ENCODE measurements at regions not wholly inside any gene's neighbourhood (a gene's known extent, or its start where the extent isn't known, plus 50 kb on each side); places are given as distances from the start of the nearest gene placed in this dataset.

DNA sequence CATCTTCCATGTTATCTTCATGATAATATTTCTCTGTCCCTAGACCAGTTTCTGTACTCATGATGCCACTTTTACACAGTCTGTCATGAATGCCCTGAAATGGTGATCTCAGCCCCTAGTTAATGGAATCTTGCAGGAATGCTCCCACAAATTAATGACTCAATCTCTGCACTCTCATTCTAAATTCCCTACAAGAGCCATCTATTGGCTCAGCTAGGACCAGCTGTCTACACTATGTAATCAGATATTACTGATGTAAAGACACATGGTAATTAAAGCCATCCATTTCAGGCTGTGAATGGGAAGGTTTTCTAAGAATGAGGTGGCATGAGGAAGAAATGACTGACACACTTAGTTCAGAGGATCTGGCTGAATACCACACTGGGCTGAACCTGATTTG lies 199.1 kb upstream of the KCND3 start:
- no peak for DNase-seq (ENCODE audit: insufficient read length, low spot score)
- FAIRE-seq = no peak

DNA sequence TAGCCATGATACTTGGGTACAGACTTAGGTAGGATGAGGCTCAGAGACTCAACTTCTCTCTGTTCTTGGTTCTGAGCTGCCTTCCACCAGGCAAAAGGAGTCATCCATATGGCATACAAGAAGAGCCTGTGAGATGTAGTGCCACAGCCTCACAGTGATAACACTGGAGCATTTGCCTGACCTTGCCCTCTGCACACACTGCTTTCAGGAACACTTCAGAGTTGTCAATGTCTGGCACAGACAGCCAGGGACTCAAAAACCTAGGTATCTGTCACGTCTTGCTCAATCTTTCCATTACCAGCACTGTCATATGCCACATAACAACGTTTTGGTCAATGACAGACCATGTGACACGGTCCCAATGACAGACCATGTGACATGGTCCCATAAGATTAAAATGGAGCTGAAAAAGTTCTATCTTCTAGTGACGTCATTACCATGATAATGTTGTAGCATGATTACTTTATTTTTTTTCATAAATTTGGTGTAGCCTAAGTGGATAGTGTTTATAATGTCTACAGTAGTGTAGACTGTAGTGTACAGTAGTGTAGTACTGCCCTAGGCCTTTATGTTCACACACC lies 199.9 kb upstream of the CTTNBP2NL start:
- no peak for FAIRE-seq
- no peak for DNase-seq (ENCODE audit: insufficient read length, low spot score)

DNA sequence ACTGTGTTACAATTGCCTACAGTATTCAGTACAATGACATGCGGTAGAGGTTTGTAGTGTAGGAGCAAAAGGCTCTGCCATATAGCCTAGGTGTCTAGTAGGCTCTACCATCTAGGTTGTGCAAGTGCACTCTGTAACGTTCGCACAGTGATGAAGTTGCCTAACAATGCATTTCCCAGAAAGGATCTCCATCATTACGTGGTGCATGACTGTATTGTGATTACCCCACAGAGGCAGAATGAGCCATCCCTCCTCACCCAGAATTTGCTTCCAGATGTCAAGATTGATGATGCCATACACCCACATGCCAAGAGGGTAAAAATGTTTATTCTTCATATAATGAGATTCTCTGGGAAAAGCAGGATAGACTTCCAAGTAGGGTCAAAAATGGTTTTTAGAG lies 199.3 kb upstream of the CTTNBP2NL start:
- FAIRE-seq (no peak), DNase-seq (ENCODE audit: insufficient read length, low spot score) (no peak)

DNA sequence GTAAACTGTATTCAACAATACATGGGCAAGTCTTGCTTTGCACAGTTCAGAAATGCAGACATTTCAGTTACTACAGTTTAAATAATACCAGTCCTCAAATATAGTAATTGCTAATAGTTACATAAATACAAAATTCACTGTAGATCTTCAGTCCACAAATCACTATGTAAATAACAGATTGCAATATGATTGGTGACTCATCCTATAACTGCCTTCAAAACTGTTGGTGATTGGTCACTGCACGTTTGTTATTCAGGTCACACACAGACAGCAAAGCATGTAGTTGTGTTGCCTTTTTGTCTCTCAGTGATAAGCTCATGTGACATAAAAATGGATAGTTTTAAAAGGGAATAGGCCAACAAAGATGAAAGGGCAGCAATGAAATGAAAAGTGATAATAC lies 186.5 kb upstream of the CTTNBP2NL start:
- DNase-seq (ENCODE audit: insufficient read length, low spot score) (no peak), FAIRE-seq (no peak)

DNA sequence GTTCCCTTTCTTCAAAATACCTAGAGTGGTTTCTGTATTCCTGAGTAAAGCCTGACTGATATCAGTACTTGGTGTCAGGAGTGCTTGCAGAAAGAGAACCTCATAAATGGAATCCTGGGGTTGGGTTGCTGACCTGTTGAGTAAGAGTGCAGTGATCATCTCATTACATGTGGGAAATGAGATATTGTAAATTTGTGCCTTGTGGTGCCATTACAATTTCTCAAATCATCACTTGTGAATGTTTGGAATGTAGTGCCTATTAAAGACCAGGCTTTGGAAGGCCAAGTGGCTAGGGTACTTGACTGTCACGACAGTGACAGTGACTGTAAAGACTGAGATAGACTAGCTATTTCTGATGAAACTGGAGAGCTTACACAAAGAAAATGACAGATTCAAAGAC lies 176.7 kb upstream of the CTTNBP2NL start:
- no peak for FAIRE-seq
- no peak for DNase-seq (ENCODE audit: insufficient read length, low spot score)

DNA sequence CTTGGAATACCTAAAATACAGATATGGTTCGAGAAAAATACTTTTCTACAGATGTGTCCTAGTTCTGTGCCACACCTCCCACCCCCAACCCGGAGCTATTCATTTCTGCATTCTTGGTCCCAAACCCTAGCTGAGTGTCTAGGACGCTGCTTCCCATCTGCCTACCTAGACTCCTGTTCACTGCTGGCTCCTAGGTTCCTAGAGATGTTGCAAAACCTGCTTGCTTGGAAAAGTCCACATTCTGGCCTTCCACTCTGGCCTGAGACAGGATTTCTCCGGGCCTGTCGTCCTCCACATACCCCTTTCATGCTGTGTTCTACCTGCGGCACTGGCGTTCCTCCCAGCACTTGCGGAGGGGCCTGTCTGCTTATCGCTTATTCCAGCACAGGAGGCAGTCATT lies 165.8 kb upstream of the CTTNBP2NL start:
- FAIRE-seq (no peak), DNase-seq (ENCODE audit: insufficient read length, low spot score) (no peak)

DNA sequence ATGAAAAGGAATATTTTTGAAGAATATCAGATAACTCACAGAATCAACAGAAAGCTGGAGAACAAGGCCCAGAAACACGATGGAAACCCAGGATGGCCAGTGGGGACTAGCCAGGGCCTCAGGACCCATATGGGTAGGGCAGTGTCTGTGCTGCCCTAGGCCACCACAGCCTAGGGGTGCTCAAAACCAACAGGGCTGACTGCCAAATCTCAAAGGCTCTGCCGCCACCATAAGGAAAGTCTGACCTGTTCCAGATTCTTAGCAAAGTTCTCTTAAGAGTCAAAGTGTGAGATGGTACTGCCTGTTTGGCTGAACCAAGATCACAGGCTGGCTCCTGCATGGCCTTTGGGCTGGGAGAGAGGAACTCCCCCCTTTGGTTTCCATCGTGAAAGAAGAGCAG lies 164.7 kb upstream of the CTTNBP2NL start:
- DNase-seq (ENCODE audit: insufficient read length, low spot score) (no peak), FAIRE-seq (no peak)

DNA sequence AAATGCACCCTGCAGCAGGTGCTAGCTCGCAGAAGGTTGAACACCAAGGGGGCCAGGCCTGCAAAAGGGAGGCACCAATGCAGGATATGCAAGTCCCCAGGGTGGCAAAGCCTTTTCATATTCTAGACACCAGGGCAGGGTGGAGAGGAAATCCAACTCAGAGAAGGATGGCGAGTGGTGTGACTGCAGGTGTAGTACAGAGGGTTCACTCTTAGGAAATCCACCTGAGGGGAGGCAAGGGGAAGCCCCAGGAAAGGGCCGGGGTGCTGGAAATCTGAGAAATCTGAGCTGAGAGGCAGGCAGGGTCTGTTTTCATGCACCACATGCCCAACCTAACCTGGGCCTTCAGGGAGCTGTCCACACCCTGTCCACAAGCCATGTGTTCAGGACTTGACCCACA lies 163.2 kb upstream of the CTTNBP2NL start:
- FAIRE-seq = no peak
- no peak for DNase-seq (ENCODE audit: insufficient read length, low spot score)

DNA sequence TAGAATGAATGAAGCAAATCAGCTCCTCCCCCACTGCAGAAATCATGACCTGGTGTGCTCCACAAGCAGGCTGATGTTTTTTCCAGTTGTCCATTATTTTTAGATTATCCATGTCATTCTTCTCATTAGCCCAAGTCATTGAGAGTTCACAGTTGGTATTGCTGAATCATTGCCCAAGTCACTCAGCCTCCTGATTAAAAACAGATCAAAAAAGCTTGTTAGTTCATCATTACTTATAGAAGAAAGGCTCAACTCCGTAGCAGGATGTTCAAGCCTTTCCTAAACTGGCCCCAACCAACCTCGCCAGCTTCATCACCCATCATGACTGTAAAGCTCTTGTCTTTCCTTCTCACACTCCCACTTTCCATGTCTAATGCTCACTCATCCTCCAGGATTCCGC lies 161.3 kb upstream of the CTTNBP2NL start:
- no peak for DNase-seq (ENCODE audit: insufficient read length, low spot score)
- no peak for FAIRE-seq

DNA sequence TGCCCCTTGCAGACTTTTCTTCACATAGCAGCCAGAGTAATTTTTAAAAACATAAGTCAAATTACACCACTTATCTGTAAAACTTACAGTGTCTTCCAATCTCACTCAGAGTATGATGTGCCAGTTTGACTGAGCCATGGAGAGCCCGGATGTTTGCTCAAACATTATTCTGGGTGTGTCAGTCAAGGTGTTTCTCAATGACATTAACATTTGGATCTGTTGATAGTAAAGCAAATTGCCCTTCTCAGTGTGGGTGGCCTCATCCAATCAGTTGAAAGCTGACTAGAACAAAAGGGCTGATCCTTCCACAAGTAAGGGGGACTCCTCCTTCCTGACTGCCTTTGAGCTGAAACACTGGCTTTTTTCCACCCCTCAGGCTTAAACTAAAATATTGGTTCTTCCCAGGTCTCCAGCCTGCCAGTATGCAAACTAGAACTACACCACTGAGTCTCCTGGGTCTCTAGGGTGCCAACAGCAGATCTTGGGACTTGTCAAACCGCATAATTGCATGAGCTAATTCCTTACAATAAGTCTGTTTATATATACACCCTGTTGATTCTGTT lies 157.9 kb upstream of the CTTNBP2NL start:
- FAIRE-seq (no peak), DNase-seq (ENCODE audit: insufficient read length, low spot score) (no peak)

DNA sequence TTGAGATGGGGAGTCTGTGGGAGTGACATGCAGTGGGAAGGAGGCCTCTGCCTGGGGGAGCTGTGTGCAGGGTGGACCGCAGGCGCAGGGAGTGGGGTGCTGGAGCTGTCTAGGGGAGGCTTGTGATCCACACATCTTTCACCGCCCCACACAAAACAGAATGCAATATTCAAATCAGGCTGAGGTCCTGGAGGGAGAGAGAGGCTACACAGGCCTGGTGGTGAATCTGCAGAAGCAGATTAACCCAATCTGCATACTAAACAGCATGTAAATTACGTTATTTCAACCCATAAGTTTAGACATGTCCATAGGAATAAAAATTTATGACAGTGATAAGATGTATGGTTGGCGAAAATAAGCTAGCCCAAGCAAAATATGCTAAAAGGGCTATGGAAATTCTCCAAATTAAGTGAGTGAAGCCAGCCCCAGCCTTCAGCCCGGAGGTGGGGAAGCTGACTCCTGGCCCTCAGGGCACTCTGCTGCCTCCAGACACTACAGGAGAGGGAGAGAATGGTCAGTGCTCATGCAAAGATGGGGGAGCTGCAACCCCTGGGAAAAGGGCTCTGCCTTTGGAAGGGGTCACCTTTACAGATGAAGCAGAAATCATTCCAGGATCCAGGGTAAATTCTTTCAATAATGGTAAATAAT lies 156.2 kb upstream of the CTTNBP2NL start:
- no peak for DNase-seq (ENCODE audit: insufficient read length, low spot score)
- FAIRE-seq = no peak

DNA sequence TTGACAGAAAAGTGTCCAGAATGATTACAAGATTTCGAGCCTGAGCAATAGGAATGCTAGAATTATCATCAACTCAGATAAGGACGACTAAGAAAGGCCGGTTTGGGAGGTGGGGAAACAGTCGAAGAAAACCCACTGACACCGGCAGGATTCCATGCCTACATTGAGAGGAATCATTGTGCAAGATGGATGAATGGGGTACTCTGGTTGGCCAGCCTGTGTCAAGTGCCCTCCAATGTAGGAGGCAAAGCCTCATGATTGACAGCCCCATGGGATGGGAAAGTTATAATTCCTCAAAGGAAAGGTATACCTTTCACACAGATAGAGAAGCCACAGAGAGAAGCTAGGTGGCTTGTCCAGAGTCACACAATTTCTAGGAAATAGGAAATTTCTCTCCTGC lies 153.5 kb upstream of the CTTNBP2NL start:
- no peak for DNase-seq (ENCODE audit: insufficient read length, low spot score)
- FAIRE-seq = no peak

DNA sequence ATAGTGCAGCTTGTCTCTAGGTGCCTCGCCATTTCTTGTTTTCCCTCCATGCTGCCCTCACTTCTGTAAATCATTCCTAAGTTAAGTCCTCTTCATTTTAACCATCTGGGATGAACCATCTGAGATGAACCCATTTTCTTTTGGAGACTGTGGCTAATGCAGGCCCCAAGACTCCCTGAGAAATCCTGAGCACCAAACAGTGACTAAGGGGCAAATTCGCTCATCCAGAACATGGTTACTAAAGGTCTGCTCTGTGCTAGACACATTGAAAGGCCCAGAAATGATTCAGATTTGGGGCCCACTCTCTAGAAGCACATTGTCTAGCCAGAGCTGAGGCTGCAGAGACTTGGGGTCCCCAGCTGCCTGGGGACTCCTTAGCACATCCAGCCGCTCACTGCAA lies 151.9 kb upstream of the CTTNBP2NL start:
- FAIRE-seq (no peak), DNase-seq (ENCODE audit: insufficient read length, low spot score) (no peak)

DNA sequence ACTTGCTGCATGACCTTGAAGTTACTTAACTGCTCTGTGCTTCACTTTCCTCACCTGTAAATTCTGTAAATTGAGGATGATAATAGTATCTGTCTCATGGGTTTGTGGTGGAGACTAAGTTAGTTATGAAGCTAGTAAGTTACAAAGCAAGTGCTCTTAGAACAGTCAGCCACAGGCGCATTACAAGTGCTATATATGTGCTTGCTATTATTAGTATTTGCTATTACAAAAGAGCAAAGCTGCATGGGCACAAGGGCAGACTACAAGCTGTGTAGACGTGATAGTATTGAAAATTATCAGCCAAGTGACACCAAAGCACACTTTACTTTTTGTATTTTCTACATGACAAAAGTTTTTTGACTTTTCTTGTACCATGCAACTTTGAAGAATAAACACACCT lies 150.9 kb upstream of the CTTNBP2NL start:
- no peak for FAIRE-seq
- DNase-seq (ENCODE audit: insufficient read length, low spot score) = no peak

DNA sequence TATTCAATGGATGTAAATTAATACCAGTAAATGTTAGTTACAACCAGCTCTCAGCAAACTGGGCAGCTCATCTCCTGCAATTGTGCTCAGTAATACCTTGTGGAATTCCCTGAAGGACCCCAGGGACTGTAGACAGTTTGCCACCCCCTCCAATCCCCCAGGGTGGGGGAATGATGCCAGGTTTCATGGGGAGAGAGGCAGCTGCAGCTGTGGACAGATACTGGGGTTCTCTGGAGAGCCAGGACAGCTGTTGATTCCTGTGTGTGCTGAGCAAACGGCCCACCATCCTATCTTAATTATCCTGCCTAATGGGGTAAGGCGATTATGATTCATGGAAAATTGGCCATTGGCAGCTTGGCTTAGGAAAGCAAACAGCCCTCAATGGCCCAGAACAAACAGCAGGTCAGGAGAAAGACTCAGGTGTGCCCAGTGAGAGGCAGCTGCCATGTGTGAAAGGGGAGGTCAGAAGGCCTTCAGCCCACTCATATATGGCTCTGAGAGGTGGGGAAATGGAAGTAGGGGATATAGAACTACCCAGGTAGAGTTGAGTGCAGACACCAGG lies 148.9 kb upstream of the CTTNBP2NL start:
- DNase-seq (ENCODE audit: insufficient read length, low spot score) (no peak), FAIRE-seq (no peak)

DNA sequence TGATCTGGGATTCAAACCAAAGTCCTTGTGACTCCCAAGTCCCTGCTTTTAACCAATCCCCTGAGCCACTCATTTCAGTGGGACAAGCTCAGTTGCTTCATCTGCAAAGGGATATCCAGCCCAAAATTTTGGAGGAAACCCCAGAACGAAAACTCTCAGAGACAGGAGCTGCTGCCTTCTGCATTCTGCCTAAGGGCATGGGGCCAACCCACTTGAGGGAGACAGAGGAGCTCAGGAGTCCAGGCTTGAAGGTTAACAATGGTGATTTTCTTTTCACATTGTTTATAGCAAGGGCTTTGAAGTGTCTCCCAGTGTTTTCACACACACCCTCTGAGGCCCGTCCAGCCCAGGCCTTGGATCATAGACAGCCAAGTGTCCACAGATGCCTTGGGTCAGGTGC lies 148.1 kb upstream of the CTTNBP2NL start:
- DNase-seq (ENCODE audit: insufficient read length, low spot score) (no peak), FAIRE-seq (no peak)

DNA sequence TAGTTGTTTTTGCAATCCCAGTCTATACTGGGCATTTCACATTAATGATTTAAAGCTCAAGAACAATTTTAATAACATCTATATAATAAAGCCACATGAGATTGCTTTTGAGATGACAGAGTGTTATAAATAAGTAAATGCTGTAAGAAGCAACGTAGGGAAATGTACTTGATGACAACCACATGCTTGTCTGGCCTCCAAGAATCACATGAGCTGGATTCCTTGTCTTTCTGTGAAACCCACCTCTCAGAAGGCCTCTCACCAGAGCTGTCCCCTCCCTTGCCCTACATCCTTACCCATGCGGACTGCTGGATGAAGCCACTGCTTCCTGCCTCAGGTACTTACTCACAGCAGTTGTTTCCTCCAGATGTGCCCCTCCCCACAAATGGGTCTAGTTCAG lies 145.1 kb upstream of the CTTNBP2NL start:
- FAIRE-seq (no peak), DNase-seq (ENCODE audit: insufficient read length, low spot score) (no peak)

DNA sequence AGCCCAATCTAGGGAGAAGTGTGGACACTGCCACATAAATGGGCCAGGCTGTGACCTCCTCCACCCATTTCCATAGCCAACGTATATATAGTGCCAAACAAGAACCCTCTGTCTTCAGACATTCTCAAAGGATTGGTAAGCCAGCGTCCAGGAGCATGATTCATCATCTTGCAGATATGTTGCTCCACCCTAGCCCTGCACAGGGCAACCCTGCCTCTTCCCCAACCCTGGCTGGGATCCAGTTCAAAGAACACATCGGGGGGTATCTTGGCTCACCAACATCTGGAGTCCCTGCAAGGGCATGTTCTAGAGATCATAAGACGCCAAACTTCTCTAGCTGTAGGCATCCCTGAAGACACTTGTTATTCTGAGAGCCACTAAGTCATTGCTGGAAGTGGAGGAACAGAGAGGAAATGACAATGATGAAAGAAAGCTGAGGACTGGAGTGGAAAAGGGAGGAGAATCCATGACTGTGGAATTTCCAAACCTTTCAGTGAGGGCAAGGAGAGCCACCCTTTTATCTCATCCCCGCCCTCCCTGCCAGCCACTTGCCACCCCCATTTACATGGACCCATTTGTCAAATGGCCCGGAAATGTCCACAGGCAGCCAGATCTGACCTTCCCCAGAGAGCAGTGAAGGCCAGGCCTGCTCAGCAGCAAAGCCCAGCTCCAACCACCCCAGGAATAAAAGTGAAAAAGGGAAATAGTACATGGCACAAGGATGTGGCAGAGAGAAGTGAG lies 144.1 kb upstream of the CTTNBP2NL start:
- FAIRE-seq (no peak), DNase-seq (ENCODE audit: insufficient read length, low spot score) (no peak)

DNA sequence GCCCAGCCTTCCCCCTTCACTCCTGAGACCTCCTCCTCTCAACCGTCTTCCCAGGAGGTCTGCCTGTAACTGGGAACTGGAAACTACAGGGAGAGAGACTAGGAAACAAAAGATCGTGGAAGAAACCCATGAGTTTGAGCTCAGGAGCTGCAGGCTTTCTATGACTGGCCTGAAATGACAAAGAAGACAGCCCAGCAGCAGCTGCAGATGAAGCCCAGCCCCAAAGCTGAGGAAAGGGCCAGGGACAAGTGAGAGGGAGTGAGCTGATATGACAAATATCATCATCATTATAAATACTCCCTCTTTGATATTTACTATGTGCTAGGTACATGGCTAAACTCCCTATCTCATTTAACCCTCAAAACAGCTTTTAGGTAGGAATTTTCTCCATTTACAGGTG lies 142.6 kb upstream of the CTTNBP2NL start:
- no peak for DNase-seq (ENCODE audit: insufficient read length, low spot score)

DNA sequence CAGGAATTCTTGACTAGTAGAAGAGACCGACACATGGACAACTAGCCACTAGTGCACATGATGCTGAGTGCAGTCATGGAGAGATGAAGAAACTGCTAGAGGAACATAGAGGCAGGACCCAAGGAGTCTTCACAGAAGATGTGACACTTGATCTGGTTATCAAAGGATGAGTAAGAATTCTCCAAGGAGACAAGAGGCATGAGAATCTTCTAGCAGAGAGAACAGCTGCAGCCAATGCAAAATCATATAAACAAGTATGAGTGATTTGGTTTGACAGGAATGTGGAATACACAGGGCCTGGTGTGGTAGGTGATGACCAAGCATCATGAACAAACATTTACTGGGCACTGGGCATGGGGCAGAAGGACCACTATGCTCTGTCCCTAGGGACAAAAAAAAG lies 140.9 kb upstream of the CTTNBP2NL start:
- DNase-seq (ENCODE audit: insufficient read length, low spot score) (no peak), FAIRE-seq (no peak)

More for the DNA sequence above, 142.6 kb upstream of the CTTNBP2NL start:
- no peak for FAIRE-seq

DNA sequence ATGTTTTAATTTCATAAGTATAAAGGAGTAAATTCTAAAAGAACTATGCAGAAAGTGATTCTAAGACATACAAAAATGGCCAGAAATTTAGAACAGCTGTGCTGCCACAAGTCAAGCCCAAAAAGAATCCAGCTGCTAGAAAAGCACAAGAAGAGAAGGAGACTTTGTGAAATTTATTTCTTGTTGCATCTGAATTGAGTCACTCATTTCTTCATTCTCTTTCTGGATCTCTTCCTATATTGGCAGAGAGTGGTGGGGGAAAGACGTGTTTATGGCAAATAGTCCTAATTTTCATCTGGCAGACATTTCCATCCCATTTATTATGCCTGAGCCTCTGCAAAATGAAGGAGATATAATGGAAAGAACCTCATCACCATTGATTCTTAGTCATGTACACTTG lies 139.6 kb upstream of the CTTNBP2NL start:
- FAIRE-seq = no peak

More for the DNA sequence above, 139.6 kb upstream of the CTTNBP2NL start:
- no peak for DNase-seq (ENCODE audit: insufficient read length, low spot score)
